Tongue (tissue), 1 donor: ENCODE measurements at regions not wholly inside any gene's neighbourhood (a gene's known extent, or its start where the extent isn't known, plus 50 kb on each side); places are given as distances from the start of the nearest gene placed in this dataset.

Source experiments
- DNase-seq: peaks from one replicate; pipeline ENCODE4 v3.0.0-alpha.2; 2015

GRCh38 chr22:48906216-48906835 is 921.3 kb downstream of the BRD1 start:
- no peak for DNase-seq

DNA sequence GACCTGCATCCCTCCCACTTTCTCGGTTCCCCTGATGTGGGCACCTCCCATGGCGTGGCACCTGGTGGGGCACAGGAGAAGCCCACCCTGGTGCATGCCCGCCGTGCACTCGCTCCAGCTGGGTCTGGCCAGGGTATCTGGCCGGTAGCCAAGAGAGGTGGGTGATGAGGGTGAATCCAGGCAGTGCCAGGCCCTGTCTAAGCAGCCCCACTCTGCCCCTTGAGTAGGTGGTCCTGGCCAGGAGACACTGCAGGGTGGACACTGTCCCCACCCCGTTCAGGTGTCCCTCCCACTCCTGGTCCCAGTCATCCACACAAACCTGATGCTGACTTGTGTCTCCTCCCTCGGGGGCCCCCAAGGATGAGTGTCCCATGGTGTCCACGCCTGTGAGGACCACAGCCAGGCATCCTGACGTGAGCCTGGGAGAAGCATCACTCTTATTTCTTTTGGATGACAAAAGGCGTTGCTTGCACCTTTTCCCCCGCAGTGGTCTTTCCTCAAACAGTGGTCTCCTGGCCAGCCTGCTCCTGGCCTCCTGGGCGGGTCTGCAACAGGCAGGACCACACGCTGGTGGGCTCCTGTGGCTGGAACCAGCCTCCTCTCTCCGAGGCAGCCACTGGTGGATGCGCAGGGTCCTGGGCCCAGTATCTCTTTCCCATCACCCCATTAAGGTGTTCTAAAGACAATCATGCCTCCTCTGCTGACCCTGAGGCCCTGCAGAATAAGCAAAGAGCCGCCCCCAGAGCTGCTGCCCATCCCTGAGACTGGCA is 922.3 kb downstream of the BRD1 start:
- DNase-seq, result no peak

- no peak for DNase-seq
Observed at GRCh38 chr22:48902983-48903650, 924.6 kb downstream of the BRD1 start.

DNA sequence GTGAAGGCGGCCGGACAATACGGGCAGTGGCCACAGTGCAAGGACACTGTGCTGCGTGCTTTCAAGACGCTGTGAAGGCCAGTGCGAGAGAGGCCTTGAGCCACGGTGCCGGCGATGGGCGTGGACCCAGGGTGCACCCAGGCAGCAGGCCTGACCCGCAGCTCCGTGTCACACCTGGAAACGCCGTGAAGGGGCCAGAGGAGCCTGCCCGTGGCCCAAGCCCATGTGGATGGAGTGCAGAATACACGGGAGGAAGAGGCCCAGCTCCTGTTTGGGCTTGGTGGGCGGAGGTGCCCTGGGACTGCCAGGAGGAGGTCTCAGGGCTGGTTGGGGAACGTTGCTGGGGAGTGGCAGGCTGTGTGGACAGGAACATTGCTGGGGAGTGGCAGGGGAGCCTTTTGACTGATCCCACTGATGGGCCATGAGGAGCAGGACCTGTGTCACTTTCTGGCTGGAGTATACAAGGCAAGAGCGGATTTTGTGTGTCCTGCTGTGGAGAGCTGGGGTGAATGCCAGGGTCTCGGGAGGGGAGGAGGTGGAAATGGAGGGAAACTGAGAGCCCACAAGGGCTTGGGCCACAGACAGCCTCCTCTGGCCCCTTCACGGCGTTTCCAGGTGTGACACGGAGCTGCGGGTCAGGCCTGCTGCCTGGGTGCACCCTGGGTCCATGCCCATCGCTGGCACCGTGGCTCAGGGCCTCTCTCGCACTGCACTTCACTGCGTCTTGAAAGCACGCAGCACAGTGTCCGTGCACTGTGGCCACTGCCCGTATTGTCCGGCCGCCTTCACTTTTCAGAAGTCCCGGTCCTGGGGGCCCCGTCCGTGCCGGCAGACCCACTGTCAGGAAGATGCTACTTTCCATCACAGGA is 925.4 kb downstream of the BRD1 start:
- DNase-seq, result no peak

DNA sequence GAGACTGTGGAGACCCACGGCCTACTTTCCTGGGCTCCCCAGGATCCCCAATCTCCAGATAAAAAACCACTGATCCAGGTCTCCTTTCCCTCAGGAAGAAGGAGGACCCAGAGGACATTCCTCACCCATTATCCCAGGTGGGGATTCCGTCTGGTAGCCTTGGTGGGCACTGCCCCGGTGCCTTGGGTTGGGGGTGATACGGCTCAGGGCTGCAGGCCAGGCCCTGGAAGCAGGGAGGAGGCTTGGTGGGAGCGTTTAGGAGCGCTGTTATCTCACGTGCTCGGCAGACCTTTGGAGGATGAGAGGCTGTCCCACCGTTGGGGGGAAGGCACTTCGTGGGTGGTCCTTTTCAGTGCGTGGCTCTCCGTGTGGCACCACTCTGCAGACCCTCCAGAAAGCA is 926.3 kb downstream of the BRD1 start:
- no peak for DNase-seq

DNA sequence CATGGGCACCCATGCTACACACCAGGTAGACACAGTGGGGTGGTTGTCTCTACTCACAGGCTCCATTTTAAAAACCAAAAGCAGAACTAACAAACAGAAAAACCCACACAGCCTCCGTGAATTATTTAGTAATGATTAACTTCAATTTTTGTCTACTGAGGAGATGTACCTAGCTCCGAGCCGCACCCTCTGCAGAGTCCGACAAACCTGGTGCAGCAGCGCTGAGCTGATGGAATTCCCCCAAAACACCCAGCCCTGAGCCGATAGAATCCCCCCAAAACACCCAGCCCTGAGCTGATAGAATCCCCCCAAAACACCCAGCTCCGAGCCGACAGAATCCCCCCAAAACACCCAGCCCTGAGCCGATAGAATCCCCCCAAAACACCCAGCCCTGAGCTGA is 927.0 kb downstream of the BRD1 start:
- DNase-seq, result no peak

DNA sequence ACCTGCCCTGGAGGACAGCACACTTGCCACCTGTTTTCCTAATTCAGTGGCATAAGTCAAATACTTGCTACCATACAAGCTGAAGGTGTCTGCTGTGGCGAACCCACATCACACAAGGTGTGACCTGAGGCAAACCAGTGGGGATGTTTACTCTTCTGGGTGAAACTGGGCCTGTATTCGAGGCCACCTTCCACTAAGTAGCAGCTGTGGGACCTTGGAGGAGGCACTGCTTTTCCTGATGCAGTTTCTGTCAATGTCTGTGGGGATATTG is 927.4 kb downstream of the BRD1 start:
- no peak for DNase-seq

GRCh38 chr22:48899523-48900326 is 927.9 kb downstream of the BRD1 start:
- DNase-seq, result no peak

- no peak for DNase-seq
Observed at GRCh38 chr22:48898524-48899250, 929.0 kb downstream of the BRD1 start.

- no peak for DNase-seq
Observed at GRCh38 chr22:48897645-48898370, 929.9 kb downstream of the BRD1 start.

GRCh38 chr22:48896766-48897644 is 930.7 kb downstream of the BRD1 start:
- no peak for DNase-seq

GRCh38 chr22:48895831-48896765 is 931.6 kb downstream of the BRD1 start:
- DNase-seq, result no peak

GRCh38 chr22:48895336-48895735 is 932.3 kb downstream of the BRD1 start:
- no peak for DNase-seq

DNA sequence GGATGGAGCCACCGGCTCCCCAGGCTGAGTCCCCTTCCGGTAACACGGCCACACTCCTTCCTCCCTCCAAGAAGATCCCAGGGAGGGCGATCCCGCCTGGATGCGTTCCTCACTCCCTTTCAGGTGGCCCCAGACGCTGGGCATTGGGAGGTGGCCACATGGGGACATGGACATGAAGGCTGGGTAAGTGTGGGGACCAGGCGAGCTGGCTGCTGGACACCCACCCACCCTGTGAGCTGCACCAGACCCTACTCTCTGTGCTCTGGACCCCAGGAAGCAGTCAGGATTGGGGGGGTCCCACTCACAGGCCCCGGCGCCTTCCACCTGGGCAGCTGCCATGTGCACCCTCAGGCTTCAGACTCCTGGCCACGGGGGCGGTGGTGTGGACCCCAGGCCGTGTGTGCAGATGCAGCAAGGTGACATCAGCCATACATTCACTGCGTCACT is 932.8 kb downstream of the BRD1 start:
- DNase-seq, result no peak

DNA sequence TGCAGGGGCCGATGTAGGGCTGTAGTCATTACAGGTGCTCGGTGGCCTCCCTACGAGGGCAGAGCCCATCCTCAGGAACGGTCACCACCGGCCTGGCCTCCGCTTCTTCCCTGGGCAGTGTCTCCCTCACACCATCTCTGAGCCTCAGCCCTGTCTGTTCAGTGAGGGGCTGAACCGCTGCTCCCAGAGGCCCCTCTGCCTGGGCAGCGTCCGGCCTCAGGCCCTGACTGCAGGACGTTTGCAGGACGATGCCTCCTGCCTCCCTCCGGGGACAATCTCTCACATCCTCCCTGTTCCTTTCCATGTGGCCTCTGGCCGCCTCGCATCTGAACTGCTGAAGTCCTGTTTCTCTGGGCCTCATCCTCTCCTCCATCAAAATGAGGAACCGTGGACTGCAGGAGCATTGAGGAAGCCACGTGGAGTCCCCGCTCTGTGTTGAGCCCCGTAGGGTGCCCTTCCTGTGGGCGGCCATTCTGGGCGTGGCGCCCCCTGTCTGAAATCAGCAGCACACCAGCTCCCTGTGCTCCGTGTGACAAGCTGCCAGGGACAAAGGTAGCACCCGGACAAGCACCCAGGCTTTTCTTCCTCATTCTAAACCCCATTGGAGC is 933.5 kb downstream of the BRD1 start:
- DNase-seq, result no peak

GRCh38 chr22:48893288-48894063 is 934.2 kb downstream of the BRD1 start:
- no peak for DNase-seq
